SK-N-SH treated with all-trans-retinoic acid at 6 μM for 48 hours (cell line): ENCODE measurements at regions not wholly inside any gene's neighbourhood (a gene's known extent, or its start where the extent isn't known, plus 50 kb on each side); places are given as distances from the start of the nearest gene placed in this dataset.

ENCODE experiments used
- ATAC-seq: fragments of 200-7000 bp; cut with Tn5 transposase; 3 replicates; pipeline ENCODE4 v1.9.1; 2020; ENCODE audit warnings: mild to moderate bottlenecking, moderate library complexity
- ARNTL ChIP-seq: fragments of 450-650 bp; formaldehyde crosslinking; IDR thresholded peaks from 2 replicates; pipeline ENCODE4 v1.5.0; 2020; ENCODE audit warnings: low read depth, mild to moderate bottlenecking, moderate library complexity, borderline replicate concordance
- BACH2 ChIP-seq: fragments of 250-450 bp; sonication (Bioruptor Pico); IDR thresholded peaks from 2 replicates; pipeline ENCODE4 v1.9.0; 2021; ENCODE audit warnings: mild to moderate bottlenecking, borderline replicate concordance
- CREB5 ChIP-seq: fragments of 250-450 bp; sonication (Bioruptor Pico); IDR thresholded peaks from 2 replicates; pipeline ENCODE4 v1.5.1; 2020; ENCODE audit warnings: low read depth, mild to moderate bottlenecking, moderate library complexity
- CSDC2 ChIP-seq: fragments of 250-450 bp; sonication (Bioruptor Pico); IDR thresholded peaks from 2 replicates; pipeline ENCODE4 v1.5.0; 2020; ENCODE audit warnings: mild to moderate bottlenecking, moderate library complexity
- CSRNP3 ChIP-seq: fragments of 250-450 bp; sonication (Bioruptor Pico); IDR thresholded peaks from 2 replicates; pipeline ENCODE4 v1.5.1; 2021; ENCODE audit warnings: mild to moderate bottlenecking, moderate library complexity
- ESRRG ChIP-seq: fragments of 250-450 bp; sonication (Bioruptor Pico); IDR thresholded peaks from 2 replicates; pipeline ENCODE4 v1.6.1; 2021; ENCODE audit warnings: mild to moderate bottlenecking
- GLIS3 ChIP-seq: fragments of 250-450 bp; sonication (Bioruptor Pico); IDR thresholded peaks from 2 replicates; pipeline ENCODE4 v1.5.0; 2020; ENCODE audit warnings: mild to moderate bottlenecking, moderate library complexity
- ISL1 ChIP-seq: fragments of 250-450 bp; sonication (Bioruptor Pico); IDR thresholded peaks from 2 replicates; pipeline ENCODE4 v2.1.2; 2022; ENCODE audit warnings: mild to moderate bottlenecking, moderate library complexity
- OSR1 ChIP-seq: fragments of 250-450 bp; sonication (Bioruptor Pico); IDR thresholded peaks from 2 replicates; pipeline ENCODE4 v1.8.0; 2022; ENCODE audit warnings: moderate library complexity, mild to moderate bottlenecking, inconsistent platforms
- POU6F1 ChIP-seq: fragments of 250-450 bp; sonication (Bioruptor Pico); IDR thresholded peaks from 2 replicates; pipeline ENCODE4 v1.8.0; 2021; ENCODE audit warnings: low read depth, mild to moderate bottlenecking, moderate library complexity, borderline replicate concordance
- PPARA ChIP-seq: fragments of 250-450 bp; sonication (Bioruptor Pico); IDR thresholded peaks from 2 replicates; pipeline ENCODE4 v1.5.0; 2020; ENCODE audit warnings: mild to moderate bottlenecking, borderline replicate concordance
- RARB ChIP-seq: fragments of 250-450 bp; sonication (Bioruptor Pico); IDR thresholded peaks from 2 replicates; pipeline ENCODE4 v1.8.0; 2021; ENCODE audit warnings: mild to moderate bottlenecking, moderate library complexity
- SNAI2 ChIP-seq: fragments of 250-450 bp; sonication (Bioruptor Pico); IDR thresholded peaks from 2 replicates; pipeline ENCODE4 v1.5.0; 2020; ENCODE audit warnings: mild to moderate bottlenecking, moderate library complexity
- TCF4 ChIP-seq: fragments of 250-450 bp; sonication (Bioruptor Pico); IDR thresholded peaks from 2 replicates; pipeline ENCODE4 v1.8.0; 2021; ENCODE audit warnings: mild to moderate bottlenecking, moderate library complexity, borderline replicate concordance
- TOX ChIP-seq: fragments of 250-450 bp; sonication (Bioruptor Pico); IDR thresholded peaks from 2 replicates; pipeline ENCODE4 v1.8.0; 2021; ENCODE audit warnings: mild to moderate bottlenecking, moderate library complexity, borderline replicate concordance
- ZC3H10 ChIP-seq: fragments of 250-450 bp; sonication (Bioruptor Pico); IDR thresholded peaks from 2 replicates; pipeline ENCODE4 v1.5.1; 2021; ENCODE audit warnings: mild to moderate bottlenecking, moderate library complexity
- ZFP3 ChIP-seq: fragments of 250-450 bp; sonication (Bioruptor Pico); IDR thresholded peaks from 2 replicates; pipeline ENCODE4 v1.5.0; 2020; ENCODE audit warnings: mild to moderate bottlenecking, moderate library complexity
- ZFP30 ChIP-seq: fragments of 450-650 bp; formaldehyde crosslinking; IDR thresholded peaks from 2 replicates; pipeline ENCODE4 v1.5.0; 2022; ENCODE audit warnings: mild to moderate bottlenecking, moderate library complexity
- ZNF565 ChIP-seq: fragments of 450-650 bp; formaldehyde crosslinking; conservative IDR thresholded peaks from 2 replicates; pipeline ENCODE4 v1.5.0; 2020; ENCODE audit warnings: low read depth, mild to moderate bottlenecking, moderate library complexity
- ZNF8 ChIP-seq: fragments of 450-650 bp; formaldehyde crosslinking; IDR thresholded peaks from 2 replicates; pipeline ENCODE4 v1.5.0; 2020; ENCODE audit warnings: mild to moderate bottlenecking, moderate library complexity
- TF ChIP-seq, protein P1 (sequence below): fragments of 250-450 bp; sonication (Bioruptor Pico); IDR thresholded peaks from 2 replicates; pipeline ENCODE4 v1.5.0; 2020; ENCODE audit warnings: mild to moderate bottlenecking, moderate library complexity
- TF ChIP-seq, protein P2 (sequence below): fragments of 250-450 bp; sonication (Bioruptor Pico); IDR thresholded peaks from 2 replicates; pipeline ENCODE4 v1.8.0; 2020; ENCODE audit warnings: mild to moderate bottlenecking, moderate library complexity, borderline replicate concordance

GRCh38 chr2:107078584-107078983, 192.6 kb upstream of the ST6GAL2 start:
- TF ChIP-seq PPARA: no peak
- TF ChIP-seq RARB (CRISPR knock-in tag): no peak
- TF ChIP-seq ZC3H10 (CRISPR knock-in tag): no peak
- TF ChIP-seq ESRRG (CRISPR knock-in tag): no peak
- no peak for TF ChIP-seq BACH2 (CRISPR knock-in tag)
- no peak for TF ChIP-seq ZFP30
- no peak for TF ChIP-seq TCF4 (CRISPR knock-in tag)
- TF ChIP-seq ISL1 (CRISPR knock-in tag): no peak
- TF ChIP-seq, protein P1, sequence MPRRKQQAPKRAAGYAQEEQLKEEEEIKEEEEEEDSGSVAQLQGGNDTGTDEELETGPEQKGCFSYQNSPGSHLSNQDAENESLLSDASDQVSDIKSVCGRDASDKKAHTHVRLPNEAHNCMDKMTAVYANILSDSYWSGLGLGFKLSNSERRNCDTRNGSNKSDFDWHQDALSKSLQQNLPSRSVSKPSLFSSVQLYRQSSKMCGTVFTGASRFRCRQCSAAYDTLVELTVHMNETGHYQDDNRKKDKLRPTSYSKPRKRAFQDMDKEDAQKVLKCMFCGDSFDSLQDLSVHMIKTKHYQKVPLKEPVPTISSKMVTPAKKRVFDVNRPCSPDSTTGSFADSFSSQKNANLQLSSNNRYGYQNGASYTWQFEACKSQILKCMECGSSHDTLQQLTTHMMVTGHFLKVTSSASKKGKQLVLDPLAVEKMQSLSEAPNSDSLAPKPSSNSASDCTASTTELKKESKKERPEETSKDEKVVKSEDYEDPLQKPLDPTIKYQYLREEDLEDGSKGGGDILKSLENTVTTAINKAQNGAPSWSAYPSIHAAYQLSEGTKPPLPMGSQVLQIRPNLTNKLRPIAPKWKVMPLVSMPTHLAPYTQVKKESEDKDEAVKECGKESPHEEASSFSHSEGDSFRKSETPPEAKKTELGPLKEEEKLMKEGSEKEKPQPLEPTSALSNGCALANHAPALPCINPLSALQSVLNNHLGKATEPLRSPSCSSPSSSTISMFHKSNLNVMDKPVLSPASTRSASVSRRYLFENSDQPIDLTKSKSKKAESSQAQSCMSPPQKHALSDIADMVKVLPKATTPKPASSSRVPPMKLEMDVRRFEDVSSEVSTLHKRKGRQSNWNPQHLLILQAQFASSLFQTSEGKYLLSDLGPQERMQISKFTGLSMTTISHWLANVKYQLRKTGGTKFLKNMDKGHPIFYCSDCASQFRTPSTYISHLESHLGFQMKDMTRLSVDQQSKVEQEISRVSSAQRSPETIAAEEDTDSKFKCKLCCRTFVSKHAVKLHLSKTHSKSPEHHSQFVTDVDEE (CRISPR knock-in tag): no peak
- TF ChIP-seq TOX (CRISPR knock-in tag): no peak
- TF ChIP-seq CREB5 (CRISPR knock-in tag): no peak
- TF ChIP-seq, protein P2, sequence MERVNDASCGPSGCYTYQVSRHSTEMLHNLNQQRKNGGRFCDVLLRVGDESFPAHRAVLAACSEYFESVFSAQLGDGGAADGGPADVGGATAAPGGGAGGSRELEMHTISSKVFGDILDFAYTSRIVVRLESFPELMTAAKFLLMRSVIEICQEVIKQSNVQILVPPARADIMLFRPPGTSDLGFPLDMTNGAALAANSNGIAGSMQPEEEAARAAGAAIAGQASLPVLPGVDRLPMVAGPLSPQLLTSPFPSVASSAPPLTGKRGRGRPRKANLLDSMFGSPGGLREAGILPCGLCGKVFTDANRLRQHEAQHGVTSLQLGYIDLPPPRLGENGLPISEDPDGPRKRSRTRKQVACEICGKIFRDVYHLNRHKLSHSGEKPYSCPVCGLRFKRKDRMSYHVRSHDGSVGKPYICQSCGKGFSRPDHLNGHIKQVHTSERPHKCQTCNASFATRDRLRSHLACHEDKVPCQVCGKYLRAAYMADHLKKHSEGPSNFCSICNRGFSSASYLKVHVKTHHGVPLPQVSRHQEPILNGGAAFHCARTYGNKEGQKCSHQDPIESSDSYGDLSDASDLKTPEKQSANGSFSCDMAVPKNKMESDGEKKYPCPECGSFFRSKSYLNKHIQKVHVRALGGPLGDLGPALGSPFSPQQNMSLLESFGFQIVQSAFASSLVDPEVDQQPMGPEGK (CRISPR knock-in tag): no peak
- no peak for TF ChIP-seq CSDC2 (CRISPR knock-in tag)
- no peak for TF ChIP-seq OSR1 (CRISPR knock-in tag)
- no peak for TF ChIP-seq GLIS3
- TF ChIP-seq ZNF8: no peak
- no peak for TF ChIP-seq POU6F1
- TF ChIP-seq ZNF565 (CRISPR knock-in tag): no peak
- ATAC-seq: no peak

DNA sequence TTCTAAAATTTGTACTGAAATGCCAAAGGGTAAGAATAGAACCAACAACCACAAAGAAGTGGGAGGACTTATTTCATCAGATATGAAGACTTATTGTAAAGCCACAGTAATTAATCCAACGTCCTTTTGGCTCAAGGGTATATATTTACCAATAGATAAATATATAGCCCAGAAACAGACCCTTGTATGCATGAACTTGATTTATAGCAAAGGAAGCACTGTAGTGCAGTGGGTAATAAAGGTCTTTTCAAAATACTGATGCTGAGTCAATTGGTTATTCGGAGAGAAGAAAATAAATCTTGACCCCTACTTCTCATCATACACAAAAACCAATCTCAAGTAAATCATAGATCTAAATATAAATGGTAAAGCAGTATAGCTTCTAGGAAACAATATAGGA, 200.5 kb upstream of the ST6GAL2 start:
- TF ChIP-seq CSDC2 (CRISPR knock-in tag) (no peak), ARNTL (CRISPR knock-in tag) (no peak), ZFP3 (no peak), RARB (CRISPR knock-in tag) (no peak), BACH2 (CRISPR knock-in tag) (no peak), SNAI2 (CRISPR knock-in tag) (no peak), CREB5 (CRISPR knock-in tag) (no peak), CSRNP3 (CRISPR knock-in tag) (no peak), OSR1 (CRISPR knock-in tag) (no peak), ISL1 (CRISPR knock-in tag) (no peak), TOX (CRISPR knock-in tag) (no peak)
- TF ChIP-seq, protein P1 (CRISPR knock-in tag): no peak
- ATAC-seq: no peak
